Dedifferentiated amniotic fluid mesenchymal stem cell (primary cell): ENCODE measurements at regions not wholly inside any gene's neighbourhood (a gene's known extent, or its start where the extent isn't known, plus 50 kb on each side); places are given as distances from the start of the nearest gene placed in this dataset.
A peak's percentile ranks its signal among the peaks of the same experiment; 100 is the strongest.

Source experiments
- DNase-seq: peaks from one replicate; pipeline ENCODE4 v3.0.0-alpha.2; 2016; ENCODE audit errors: extremely low spot score

DNA sequence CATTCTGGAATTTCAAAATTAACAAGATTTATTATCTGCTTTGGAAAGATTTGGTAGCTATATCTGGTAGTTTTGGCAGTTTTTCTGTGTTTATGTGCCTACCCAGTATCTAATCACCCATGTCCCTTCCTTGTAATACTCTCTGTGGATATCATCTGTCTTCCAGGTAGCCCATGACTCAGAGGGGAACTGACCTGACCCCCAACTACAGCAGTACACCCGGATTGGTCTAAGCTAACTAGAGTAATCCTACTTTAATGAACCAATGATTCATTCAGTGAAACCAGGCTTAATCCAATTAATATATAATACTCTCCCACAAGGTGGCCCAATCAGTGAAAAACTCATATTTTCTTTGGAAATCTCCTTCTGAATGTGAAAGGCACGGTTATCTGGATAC lies 295.3 kb upstream of the SULF2 start:
- DNase-seq, result no peak

DNA sequence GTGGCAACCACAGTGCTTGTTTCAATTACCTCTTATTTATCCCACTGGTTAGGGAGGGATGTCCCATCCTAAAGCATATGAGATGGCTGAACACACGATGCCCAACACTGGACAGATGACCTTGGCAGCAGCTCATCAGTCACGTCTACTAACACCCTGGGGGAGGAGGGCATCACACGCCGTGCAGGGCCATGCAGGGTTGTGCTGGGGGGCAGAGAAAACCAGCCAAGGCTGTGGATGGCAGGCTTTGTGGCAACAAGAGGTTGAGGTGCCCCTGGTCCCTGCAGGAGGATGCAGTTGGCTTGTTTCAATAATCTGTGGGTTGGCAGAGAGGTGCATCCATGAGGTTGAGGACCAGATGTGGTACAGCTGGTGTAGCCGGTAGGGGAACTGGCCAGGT lies 293.7 kb upstream of the SULF2 start:
- no peak for DNase-seq

GRCh38 chr20:48076747-48077146 lies 291.5 kb upstream of the SULF2 start:
- no peak for DNase-seq

DNA sequence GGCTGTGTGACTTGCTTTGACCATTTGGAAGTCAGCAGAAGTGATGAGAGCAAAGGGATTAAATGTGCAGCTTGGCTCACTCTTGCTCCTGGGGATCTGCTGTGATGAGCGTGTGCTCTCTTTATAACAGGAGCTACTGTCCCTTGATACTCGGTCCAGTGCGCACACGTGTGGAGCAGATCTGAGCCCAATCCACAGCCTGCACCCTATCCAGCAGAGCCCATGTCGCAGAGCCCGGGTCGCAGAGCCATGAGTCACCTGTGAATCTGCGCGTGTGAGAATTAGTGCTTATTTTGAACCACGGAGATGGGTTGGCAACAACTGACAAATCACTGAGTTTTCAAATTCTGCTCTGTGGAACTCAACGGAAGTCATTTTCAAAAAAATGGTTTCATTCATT lies 291.0 kb upstream of the SULF2 start:
- no peak for DNase-seq

GRCh38 chr20:48075591-48076174 lies 290.4 kb upstream of the SULF2 start:
- no peak for DNase-seq

DNA sequence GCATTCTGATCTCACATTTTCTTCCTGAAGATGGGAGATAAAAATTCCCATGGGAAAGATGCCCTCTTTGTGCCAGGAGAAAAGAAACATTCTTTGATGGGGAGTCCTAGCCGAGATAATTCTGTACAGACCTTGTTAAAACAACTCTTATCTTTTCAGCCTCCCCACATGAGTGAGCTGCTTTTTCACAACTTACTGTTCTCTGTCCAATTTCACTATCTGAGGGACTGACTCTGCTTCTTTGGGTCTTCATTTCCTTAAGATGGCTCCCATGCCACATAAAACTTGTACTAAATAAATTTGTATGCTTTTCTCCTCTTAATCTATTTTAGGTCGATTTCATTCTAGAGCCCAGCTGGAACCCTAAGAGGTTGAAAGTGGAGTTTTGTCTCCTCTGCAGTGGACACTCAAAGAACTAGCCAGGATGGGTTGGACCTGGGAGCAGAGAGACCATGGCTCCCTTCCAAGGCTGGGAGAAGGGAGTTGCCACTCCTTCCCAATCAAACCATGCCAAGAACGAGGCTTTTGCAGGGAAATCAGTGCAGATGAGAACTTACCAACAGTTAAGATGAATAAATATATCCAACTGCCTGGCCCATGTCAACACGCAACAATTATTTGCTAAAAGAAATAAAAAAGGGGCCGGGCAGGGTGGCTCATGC lies 285.8 kb upstream of the SULF2 start:
- no peak for DNase-seq

GRCh38 chr20:48069596-48069995 lies 284.3 kb upstream of the SULF2 start:
- no peak for DNase-seq

- DNase-seq, result no peak
Observed at GRCh38 chr20:48066851-48067250, 281.6 kb upstream of the SULF2 start.

DNA sequence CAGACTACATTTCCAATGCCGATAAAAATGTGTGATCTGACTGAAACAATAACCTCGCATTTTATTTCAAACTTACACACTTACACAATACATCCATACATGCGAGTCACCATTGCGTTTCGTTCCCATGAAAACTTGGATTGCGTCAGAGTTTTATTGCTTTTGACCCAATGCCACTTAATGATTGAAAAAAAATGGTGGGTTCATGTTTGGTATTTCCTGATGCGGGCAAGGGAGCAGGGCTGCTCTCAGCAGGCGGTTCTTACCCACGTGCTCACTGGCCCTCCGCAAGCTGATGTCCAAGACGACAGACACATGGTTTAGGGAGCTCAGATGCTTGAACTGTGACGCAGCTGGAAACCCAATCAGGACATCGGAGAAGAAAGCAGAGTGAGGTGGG lies 281.0 kb upstream of the SULF2 start:
- no peak for DNase-seq

DNA sequence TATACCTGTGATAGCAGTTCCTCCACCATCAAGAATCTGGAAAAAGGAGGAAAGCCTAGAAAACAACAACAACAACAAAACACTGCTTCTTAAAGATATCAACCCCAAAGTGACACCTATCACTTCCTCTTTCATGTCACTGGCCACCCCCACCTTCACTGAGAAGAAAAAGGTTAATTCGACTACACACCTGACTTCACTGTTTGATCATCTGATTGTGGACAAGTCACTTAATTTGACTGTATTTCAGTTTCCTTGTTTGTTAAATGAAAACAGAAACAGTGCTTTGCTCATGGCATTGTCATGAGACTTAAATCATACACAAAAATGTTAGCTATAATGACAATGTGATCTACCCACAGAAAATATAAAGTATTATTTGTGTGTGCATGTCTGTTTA lies 280.6 kb upstream of the SULF2 start:
- no peak for DNase-seq

- DNase-seq, result peak; percentile 31
Observed at GRCh38 chr20:48064929-48065328, 279.6 kb upstream of the SULF2 start.

DNA sequence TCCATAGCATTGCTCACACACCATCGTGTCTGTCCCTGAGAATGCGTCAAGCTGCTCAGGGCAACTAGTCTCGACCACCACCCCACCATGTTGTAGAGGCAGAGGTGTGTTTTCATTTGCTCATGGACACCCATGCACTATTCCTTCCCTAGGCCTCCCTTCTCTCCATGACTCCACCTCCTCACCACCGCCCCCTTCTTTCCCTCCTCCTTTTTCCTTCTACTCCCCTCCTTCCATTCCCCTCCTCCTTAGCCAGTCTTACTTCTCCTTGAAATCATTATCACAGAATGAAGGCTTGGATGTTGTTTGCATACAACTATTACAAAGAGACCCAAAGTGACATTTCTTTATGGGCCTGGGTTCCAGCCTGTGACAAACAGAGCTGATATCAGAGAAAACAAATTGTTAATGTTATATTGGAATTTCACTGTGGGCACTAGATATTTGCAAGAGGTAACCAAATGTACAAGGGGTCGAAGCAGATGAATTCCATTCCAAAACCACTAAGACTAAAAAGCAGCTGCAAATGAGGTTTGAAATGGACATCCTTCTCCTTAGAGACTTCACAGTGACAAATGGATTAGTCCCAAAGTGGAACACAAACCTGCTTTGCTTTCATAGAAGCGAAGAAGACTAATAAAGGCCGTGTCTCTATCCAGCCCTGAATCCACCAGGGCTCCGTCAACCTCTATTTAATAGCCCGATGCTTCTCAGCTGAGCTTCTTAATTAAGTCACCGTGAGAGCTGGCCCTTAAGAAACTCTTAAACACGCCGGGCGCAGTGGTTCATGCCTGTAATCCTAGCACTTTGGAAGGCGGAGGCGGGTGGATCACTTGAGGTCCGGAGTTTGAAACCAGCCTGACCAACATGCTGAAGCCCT lies 275.8 kb upstream of the SULF2 start:
- DNase-seq, result no peak

GRCh38 chr20:48058611-48059559 lies 273.6 kb upstream of the SULF2 start:
- no peak for DNase-seq

- DNase-seq, result no peak
Observed at GRCh38 chr20:48057739-48058138, 272.5 kb upstream of the SULF2 start.

DNA sequence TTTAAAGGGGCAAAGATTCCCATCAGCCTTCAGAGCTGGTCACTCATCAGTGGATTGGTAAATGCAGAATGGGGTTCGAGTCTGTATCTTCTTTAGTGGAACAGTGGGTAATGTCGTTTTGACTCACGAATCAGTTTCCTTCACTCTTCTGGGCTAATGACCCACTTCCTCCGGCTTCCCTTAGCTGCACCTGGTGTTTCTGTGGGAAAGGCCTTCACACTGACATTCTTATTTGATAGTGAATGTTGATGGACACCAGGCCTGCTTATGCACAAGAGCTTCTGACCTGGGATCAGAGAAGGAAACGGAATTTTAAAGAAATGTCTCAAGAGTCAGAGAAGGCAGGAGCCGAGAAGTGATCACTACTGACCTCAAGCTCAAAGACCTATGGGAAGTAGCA lies 272.0 kb upstream of the SULF2 start:
- DNase-seq, result no peak

DNA sequence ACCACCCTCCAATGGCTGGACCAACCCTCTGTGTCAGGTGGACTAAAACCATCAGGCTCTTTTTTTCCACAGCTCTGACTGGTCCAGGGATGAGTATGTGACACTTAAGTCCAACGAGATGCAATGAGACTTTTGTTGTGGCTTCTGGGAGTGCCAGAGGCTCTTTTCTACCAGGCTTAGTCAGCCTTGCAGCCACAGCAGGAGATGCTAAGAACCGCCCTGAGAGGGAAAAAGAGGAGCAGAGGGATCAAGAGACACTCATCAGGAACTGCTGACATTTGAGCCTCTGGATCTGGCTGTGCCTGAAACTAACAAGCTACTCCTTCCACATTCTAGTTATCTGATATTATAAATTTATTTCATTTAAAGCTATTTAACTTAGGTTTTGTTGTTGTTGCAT lies 270.9 kb upstream of the SULF2 start:
- no peak for DNase-seq

DNA sequence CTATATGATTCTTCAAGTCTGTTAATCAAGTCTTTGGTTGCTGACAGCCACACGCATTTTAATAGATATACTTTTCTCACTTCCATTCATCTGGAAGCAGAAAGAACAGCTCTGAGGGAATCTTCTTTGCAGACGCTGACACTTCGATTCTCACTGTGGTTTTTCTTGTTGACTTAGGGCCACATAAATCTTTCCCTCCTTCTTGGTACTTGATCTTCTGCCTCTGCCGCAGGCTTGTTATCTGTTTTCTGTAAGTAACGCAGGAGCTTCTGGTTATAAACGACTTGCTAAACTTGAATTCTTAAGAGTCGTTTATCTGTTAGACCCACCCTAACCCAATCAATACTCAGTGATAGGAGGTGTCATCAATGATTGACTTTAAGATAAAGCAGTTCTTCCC lies 268.8 kb upstream of the SULF2 start:
- DNase-seq, result no peak

DNA sequence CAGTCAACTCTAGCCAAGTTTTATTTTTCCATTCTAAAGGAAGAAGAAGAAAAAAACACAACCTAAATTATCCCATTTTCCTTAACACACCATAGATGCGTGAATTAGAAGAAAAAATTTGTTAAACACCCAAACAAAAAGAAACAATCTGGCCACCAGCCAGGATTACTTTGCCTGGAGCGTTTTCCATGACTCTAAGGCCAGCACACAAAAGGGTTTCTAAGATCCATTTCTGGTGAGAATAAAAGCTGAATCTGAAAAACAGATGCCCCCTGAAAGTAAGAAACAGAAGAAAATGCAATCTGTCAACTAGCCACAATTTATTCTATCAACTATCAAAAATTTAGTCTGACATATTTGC lies 267.2 kb upstream of the SULF2 start:
- peak; percentile 57 for DNase-seq

- peak; percentile 77 for DNase-seq
Observed at GRCh38 chr20:48051794-48052474, 266.7 kb upstream of the SULF2 start.

DNA sequence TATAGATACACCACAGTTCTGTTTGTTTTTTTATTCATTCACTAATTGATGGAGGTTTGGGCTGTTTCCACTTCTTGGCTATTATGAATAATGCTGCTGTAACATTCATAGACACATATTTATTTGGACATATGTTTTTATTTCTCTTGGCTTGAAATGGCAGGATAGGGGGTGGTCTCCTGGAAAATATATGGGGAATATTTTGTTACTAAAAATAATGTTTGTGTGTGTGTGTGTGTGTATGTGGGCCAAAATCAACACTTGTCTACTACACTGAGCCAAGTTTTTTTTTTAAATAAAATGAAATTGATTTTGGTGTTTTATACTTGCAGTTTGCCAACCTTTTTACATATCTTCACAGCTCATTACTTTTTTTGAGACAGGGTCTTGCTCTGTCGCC lies 264.4 kb upstream of the SULF2 start:
- DNase-seq, result no peak

DNA sequence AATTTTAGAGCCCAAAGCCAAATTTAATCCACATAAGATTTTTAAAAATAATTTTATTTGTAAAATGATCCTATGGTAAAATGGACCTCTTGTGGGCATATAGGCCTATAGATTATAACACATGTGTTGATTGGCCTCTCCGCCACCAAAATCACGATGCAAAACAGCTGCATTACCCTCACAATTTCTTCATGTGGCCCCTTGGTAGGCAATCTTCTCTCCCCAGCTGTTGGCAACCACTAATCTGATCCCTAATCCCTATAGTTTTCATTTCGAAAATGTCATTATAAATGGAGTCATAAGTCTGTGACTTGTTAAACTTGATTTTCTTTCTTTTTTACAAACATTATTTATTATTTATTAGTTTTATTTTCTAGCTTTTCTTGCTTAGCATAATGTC lies 263.9 kb upstream of the SULF2 start:
- DNase-seq, result no peak
